Sigmoid colon (tissue), 6 donors: ENCODE measurements at regions not wholly inside any gene's neighbourhood (a gene's known extent, or its start where the extent isn't known, plus 50 kb on each side); places are given as distances from the start of the nearest gene placed in this dataset.

Experiments
- DNase-seq: peaks from one replicate; pipeline ENCODE4 v3.0.0-alpha.2; 2019
- H3K27ac ChIP-seq, 4 donors: fragments of 200-600 bp; sonication (generic); one replicate each; pipeline ENCODE4 v1.5.1; 2016 to 2019; ENCODE audit warnings: mild to moderate bottlenecking in 1 of 4
- H3K27me3 ChIP-seq, 3 donors: fragments of 200-600 bp; sonication (generic); one replicate each; pipeline ENCODE4 v1.5.1; 2019; ENCODE audit warnings: mild to moderate bottlenecking in 1 of 3
- H3K36me3 ChIP-seq, 4 donors: fragments of 200-600 bp; sonication (generic); one replicate each; pipeline ENCODE4 v1.5.1; 2016 to 2019
- H3K4me1 ChIP-seq, 4 donors: fragments of 200-600 bp; sonication (generic); one replicate each; pipeline ENCODE4 v1.5.1; 2017 to 2019
- H3K4me3 ChIP-seq, 4 donors: fragments of 200-600 bp; sonication (generic); one replicate each; pipeline ENCODE4 v1.5.1; 2017 to 2019; ENCODE audit warnings: mild to moderate bottlenecking in 2 of 4, moderate library complexity in 1 of 4
- H3K9me3 ChIP-seq, 4 donors: fragments of 200-600 bp in 3 of 4; sonication (generic) in 3 of 4; one replicate each; pipeline versions ENCODE4 v1.5.1 to v1.6.1; 2013 to 2019
- CTCF ChIP-seq, 4 experiments: fragments of 450-650 bp in 3 of 4; fragments of 200-600 bp in 1 of 4; IDR thresholded peaks; one replicate each; pipeline ENCODE4 v1.5.1; 2016 to 2019; ENCODE audit warnings: antibody characterized with exemption in 4 of 4, mild to moderate bottlenecking in 3 of 4, moderate library complexity in 2 of 4
- EP300 ChIP-seq, 4 donors: sonication (generic); formaldehyde crosslinking; IDR thresholded peaks; one replicate each; pipeline ENCODE4 v1.6.1; 2017; ENCODE audit warnings: antibody characterized with exemption in 4 of 4
- POLR2A ChIP-seq, 2 donors: fragments of 450-650 bp; IDR thresholded peaks; one replicate each; pipeline ENCODE4 v1.6.1; 2016; ENCODE audit warnings: antibody characterized with exemption in 2 of 2, mild to moderate bottlenecking in 2 of 2, moderate library complexity in 2 of 2
- POLR2AphosphoS5 ChIP-seq, 4 donors: sonication (generic); formaldehyde crosslinking; IDR thresholded peaks; one replicate each; pipeline ENCODE4 v1.6.1; 2017; ENCODE audit warnings: antibody characterized with exemption in 4 of 4
- WGBS, 2 donors: extraction: QIAGEN DNeasy Blood & Tissue Kit; methylation state at CpG; one replicate each; pipeline ENCODE4 v1.1.7; 2013; 5-methylcytosine and 5-hydroxymethylcytosine counted together
- intact Hi-C: fragments of 100-400 bp; cut with DNase I; formaldehyde crosslinking; loops from one replicate; pipeline ENCODE4 v1.15.1; 2023
- donor health status: healthy with polysubstance abuse.
- donor health status: healthy.

- H3K36me3 ChIP-seq, result no peaks in the 10 kb centered on the region
- no peak for TF ChIP-seq CTCF (IDR thresholded peaks at IDR 0.05)
- TF ChIP-seq POLR2AphosphoS5 (IDR thresholded peaks at IDR 0.05), result no peak
- TF ChIP-seq POLR2A (IDR thresholded peaks at IDR 0.05), result no peak
- TF ChIP-seq EP300 (IDR thresholded peaks at IDR 0.05), result no peak
- H3K27ac ChIP-seq, result no peak overlapping the region
- H3K4me3 ChIP-seq, result no peak overlapping the region
- DNase-seq, result no peak
- peaks cover 0 to 27% (median 5%) of the 10 kb centered on the region in 4 donors for H3K9me3 ChIP-seq
- no peaks in the 10 kb centered on the region for H3K4me1 ChIP-seq
- intact Hi-C loops, result loop anchor here (5.0 to 10.0 kb wide), 2 partner anchors 152 to 1875 kb away; no protein-coding TSS in a partner anchor
- no peaks in the 10 kb centered on the region for H3K27me3 ChIP-seq
- WGBS, 2 donors, result 92 to 96% methylated on average over 4 of the region's 4 CpGs
These were observed 687.2 kb downstream of the TBL1XR1 start for GRCh38 chr3:176510097-176510496.

- TF ChIP-seq EP300 (IDR thresholded peaks at IDR 0.05), result no peak
- TF ChIP-seq POLR2AphosphoS5 (IDR thresholded peaks at IDR 0.05), result no peak
- TF ChIP-seq CTCF (IDR thresholded peaks at IDR 0.05), result no peak
- no peak for TF ChIP-seq POLR2A (IDR thresholded peaks at IDR 0.05)
These were observed 691.2 kb downstream of the TBL1XR1 start for GRCh38 chr3:176505878-176506621.

GRCh38 chr3:176491084-176491483 is 706.2 kb downstream of the TBL1XR1 start:
- intact Hi-C loops, result no loop called here
- H3K27ac ChIP-seq, result no peak overlapping the region
- no peaks in the 10 kb centered on the region for H3K36me3 ChIP-seq
- no peaks in the 10 kb centered on the region for H3K9me3 ChIP-seq
- WGBS, 2 donors, result 71 to 79% methylated on average over 3 of the region's 3 CpGs
- no peak for DNase-seq
- H3K4me3 ChIP-seq, result no peak overlapping the region
- no peaks in the 10 kb centered on the region for H3K4me1 ChIP-seq
- no peak for TF ChIP-seq POLR2AphosphoS5 (IDR thresholded peaks at IDR 0.05)
- TF ChIP-seq CTCF (IDR thresholded peaks at IDR 0.05), result no peak
- TF ChIP-seq EP300 (IDR thresholded peaks at IDR 0.05), result no peak
- TF ChIP-seq POLR2A (IDR thresholded peaks at IDR 0.05), result no peak
- H3K27me3 ChIP-seq, result no peaks in the 10 kb centered on the region

More at GRCh38 chr3:176505878-176506621, 691.2 kb downstream of the TBL1XR1 start:
- Histone ChIP-seq H3K4me1 (no peaks in the 10 kb centered on the region), H3K27me3 (no peaks in the 10 kb centered on the region), H3K36me3 (no peaks in the 10 kb centered on the region), H3K27ac (no peak overlapping the region), H3K9me3 (peaks cover 0 to 6% (median 0%) of the 10 kb centered on the region in 4 donors), H3K4me3 (no peak overlapping the region)
- intact Hi-C loops, result no loop called here
- no peak for DNase-seq
- 74 to 77% methylated on average over 9 of the region's 9 CpGs for WGBS, 2 donors

- Histone ChIP-seq H3K9me3 (no peaks in the 10 kb centered on the region), H3K36me3 (no peaks in the 10 kb centered on the region), H3K27ac (no peak overlapping the region), H3K4me1 (no peaks in the 10 kb centered on the region), H3K4me3 (no peak overlapping the region), H3K27me3 (no peaks in the 10 kb centered on the region)
- no peak for DNase-seq
- intact Hi-C loops, result no loop called here
- TF ChIP-seq EP300 (IDR thresholded peaks at IDR 0.05) (no peak), POLR2A (IDR thresholded peaks at IDR 0.05) (no peak), POLR2AphosphoS5 (IDR thresholded peaks at IDR 0.05) (no peak), CTCF (IDR thresholded peaks at IDR 0.05) (no peak)
- WGBS, 2 donors, result 67 to 85% methylated on average over 2 of the region's 2 CpGs
These were observed 706.9 kb downstream of the TBL1XR1 start for GRCh38 chr3:176490357-176490756.
